PC-3 (cell line): ENCODE measurements at regions not wholly inside any gene's neighbourhood (a gene's known extent, or its start where the extent isn't known, plus 50 kb on each side); places are given as distances from the start of the nearest gene placed in this dataset.

Source experiments
- CTCF ChIP-seq: fragments of 300-600 bp; sonication (generic); conservative IDR thresholded peaks from 2 replicates; pipeline ENCODE4 v1.5.1; 2017; ENCODE audit warnings: antibody characterized with exemption, low read depth, mild to moderate bottlenecking, low read length
- EZH2 ChIP-seq: fragments of 300-600 bp; sonication (generic); IDR thresholded peaks from one replicate; pipeline ENCODE4 v1.6.1; 2017; ENCODE audit warnings: antibody characterized with exemption, mild to moderate bottlenecking, low read length; ENCODE audit not compliant: unreplicated experiment
- EZH2phosphoT487 ChIP-seq: fragments of 300-600 bp; sonication (generic); IDR thresholded peaks from 2 replicates; pipeline ENCODE4 v1.6.1; 2018; ENCODE audit warnings: mild to moderate bottlenecking, antibody characterized with exemption, low read length, borderline replicate concordance

GRCh38 chr5:116872486-116872885, 297.9 kb upstream of the SEMA6A start:
- TF ChIP-seq CTCF: no peak
- TF ChIP-seq EZH2: no peak
- TF ChIP-seq EZH2phosphoT487: no peak
